Choroid plexus epithelial cell (primary cell): ENCODE measurements at regions not wholly inside any gene's neighbourhood (a gene's known extent, or its start where the extent isn't known, plus 50 kb on each side); places are given as distances from the start of the nearest gene placed in this dataset.
A peak's percentile ranks its signal among the peaks of the same experiment; 100 is the strongest.
"Not testable (repeated sequence)": the region's sequence is repeated elsewhere in the genome, so short reads cannot be mapped to it uniquely, and the experiment has no call there.

Source experiments
- DNase-seq: peaks from one replicate; pipeline ENCODE4 v3.0.0-alpha.2; 2010; ENCODE audit warnings: low read depth
- H3K4me3 ChIP-seq: 2 replicates; pipeline ENCODE4 v1.5.1; 2011; ENCODE audit warnings: low read depth, mild to moderate bottlenecking, control low read depth, low read length, moderate library complexity
- CTCF ChIP-seq: conservative IDR thresholded peaks from 2 replicates; pipeline ENCODE4 v1.5.1; 2011; ENCODE audit warnings: low read depth, mild to moderate bottlenecking, control low read depth, inconsistent platforms, low read length, moderate library complexity

- peak; percentile 44 for DNase-seq
- TF ChIP-seq CTCF, result no peak
- H3K4me3 ChIP-seq, result no peak overlapping the region
Observed at GRCh38 chr12:27864521-27864920, 84.5 kb upstream of the MANSC4 start.

- H3K4me3 ChIP-seq, result no peak overlapping the region
- no peak for DNase-seq
- no peak for TF ChIP-seq CTCF
Observed at GRCh38 chr12:27863839-27864238, 83.8 kb upstream of the MANSC4 start.

- peak; percentile 65 for DNase-seq
Observed at GRCh38 chr12:27861428-27862167, 81.6 kb upstream of the MANSC4 start.

GRCh38 chr12:27859648-27860047 is 79.6 kb upstream of the MANSC4 start:
- TF ChIP-seq CTCF, result no peak
- no peak overlapping the region for H3K4me3 ChIP-seq
- DNase-seq, result no peak

More at GRCh38 chr12:27861428-27862167, 81.6 kb upstream of the MANSC4 start:
- TF ChIP-seq CTCF, result no peak
- H3K4me3 ChIP-seq, result no peak overlapping the region

- DNase-seq, H3K4me3 ChIP-seq: not testable (repeated sequence)
Observed at GRCh38 chr12:27857006-27857405, 77.0 kb upstream of the MANSC4 start.

GRCh38 chr12:27852742-27853141 is 72.7 kb upstream of the MANSC4 start:
- no peak for TF ChIP-seq CTCF
- DNase-seq, result no peak
- no peak overlapping the region for H3K4me3 ChIP-seq
